ENCODE measurements at regions not wholly inside any gene's neighbourhood (a gene's known extent, or its start where the extent isn't known, plus 50 kb on each side); places are given as distances from the start of the nearest gene placed in this dataset.

- Mint-ChIP-seq H3K27ac (no peak overlapping the region), H3K4me1 (no peaks in the 10 kb centered on the region), H3K4me3 (no peak overlapping the region), H3K36me3 (peaks cover 0 to 3% (median 0%) of the 10 kb centered on the region in 5 donors), H3K27me3 (peaks cover 47 to 68% (median 51%) of the 10 kb centered on the region in 5 donors), H3K9me3 (peaks cover 0 to 23% (median 7%) of the 10 kb centered on the region in 11 donors)
- CTCF ChIA-PET: no interaction called here
- peaks cover 0 to 3% of the 10 kb centered on the region in 2 donors for H3K27me3 ChIP-seq (ENCODE audit: control insufficient read depth in 2 of 2, insufficient read depth in 2 of 2, low read length in 2 of 2)
- intact Hi-C loops (cut with micrococcal nuclease): no loop called here
- POLR2A ChIA-PET: no interaction called here
- DNase-seq (no peak), ATAC-seq (no peak)
- H3K4me1 ChIP-seq (ENCODE audit: control insufficient read depth in 2 of 2, insufficient read depth in 2 of 2, low read length in 2 of 2): no peaks in the 10 kb centered on the region
- H3K9me3 ChIP-seq (ENCODE audit: control insufficient read depth in 2 of 3, low read length in 3 of 3): no peaks in the 10 kb centered on the region
- no peak overlapping the region for H3K4me3 ChIP-seq (ENCODE audit: low read length)
- no peak overlapping the region for H3K27ac ChIP-seq (ENCODE audit: low read depth, low read length)
- no peaks in the 10 kb centered on the region for H3K36me3 ChIP-seq (ENCODE audit: control insufficient read depth in 2 of 3, insufficient read depth in 3 of 3, low read length in 3 of 3)
Observed at GRCh38 chr6:40973304-40973703, 65.7 kb downstream of the UNC5CL start.

GRCh38 chr6:40972814-40973213 lies 66.2 kb downstream of the UNC5CL start:
- H3K27ac ChIP-seq (ENCODE audit: low read depth, low read length): no peak overlapping the region
- Mint-ChIP-seq H3K4me1 (no peaks in the 10 kb centered on the region), H3K27ac (no peak overlapping the region), H3K4me3 (no peak overlapping the region), H3K27me3 (peaks cover 43 to 64% (median 50%) of the 10 kb centered on the region in 5 donors), H3K9me3 (peaks cover 0 to 23% (median 7%) of the 10 kb centered on the region in 11 donors), H3K36me3 (peaks cover 0 to 3% (median 0%) of the 10 kb centered on the region in 5 donors)
- no peaks in the 10 kb centered on the region for H3K36me3 ChIP-seq (ENCODE audit: control insufficient read depth in 2 of 3, insufficient read depth in 3 of 3, low read length in 3 of 3)
- DNase-seq (no peak), ATAC-seq (no peak)
- no peak overlapping the region for H3K4me3 ChIP-seq (ENCODE audit: low read length)
- no peaks in the 10 kb centered on the region for H3K9me3 ChIP-seq (ENCODE audit: control insufficient read depth in 2 of 3, low read length in 3 of 3)
- ChIA-PET POLR2A (no interaction called here), CTCF (interaction anchor here (0.7 kb wide), 1 partner anchor 16 kb away, joined by 3 read pairs; no protein-coding TSS in a partner anchor)
- H3K27me3 ChIP-seq (ENCODE audit: control insufficient read depth in 2 of 2, insufficient read depth in 2 of 2, low read length in 2 of 2): peaks cover 0 to 3% of the 10 kb centered on the region in 2 donors
- intact Hi-C loops (cut with micrococcal nuclease): no loop called here
- H3K4me1 ChIP-seq (ENCODE audit: control insufficient read depth in 2 of 2, insufficient read depth in 2 of 2, low read length in 2 of 2): no peaks in the 10 kb centered on the region

- Histone ChIP-seq H3K27me3 (ENCODE audit: control insufficient read depth in 2 of 2, insufficient read depth in 2 of 2, low read length in 2 of 2) (peaks cover 0 to 3% of the 10 kb centered on the region in 2 donors), H3K27ac (ENCODE audit: low read depth, low read length) (no peak overlapping the region), H3K4me1 (ENCODE audit: control insufficient read depth in 2 of 2, insufficient read depth in 2 of 2, low read length in 2 of 2) (no peaks in the 10 kb centered on the region), H3K4me3 (ENCODE audit: low read length) (no peak overlapping the region), H3K36me3 (ENCODE audit: control insufficient read depth in 2 of 3, insufficient read depth in 3 of 3, low read length in 3 of 3) (no peaks in the 10 kb centered on the region), H3K9me3 (ENCODE audit: control insufficient read depth in 2 of 3, low read length in 3 of 3) (no peaks in the 10 kb centered on the region)
- Mint-ChIP-seq H3K36me3 (peaks cover 0 to 3% (median 0%) of the 10 kb centered on the region in 5 donors), H3K4me3 (no peak overlapping the region), H3K9me3 (peaks cover 0 to 23% (median 7%) of the 10 kb centered on the region in 11 donors), H3K27me3 (peaks cover 36 to 58% (median 47%) of the 10 kb centered on the region in 5 donors), H3K4me1 (no peaks in the 10 kb centered on the region), H3K27ac (no peak overlapping the region)
- no peak for DNase-seq
- ChIA-PET POLR2A (no interaction called here), CTCF (interaction anchor here (0.7 kb wide), 1 partner anchor 15 kb away, joined by 3 read pairs; no protein-coding TSS in a partner anchor)
- no peak for ATAC-seq
- intact Hi-C loops (cut with micrococcal nuclease): no loop called here
Observed at GRCh38 chr6:40972190-40972589, 66.8 kb downstream of the UNC5CL start.

GRCh38 chr6:40968620-40969164 lies 70.3 kb downstream of the UNC5CL start:
- no peak for DNase-seq
- Mint-ChIP-seq H3K4me3 (no peak overlapping the region), H3K4me1 (no peaks in the 10 kb centered on the region), H3K36me3 (peaks cover 0 to 3% (median 0%) of the 10 kb centered on the region in 5 donors), H3K27me3 (peaks cover 6 to 25% (median 17%) of the 10 kb centered on the region in 5 donors), H3K27ac (no peak overlapping the region), H3K9me3 (peaks cover 0 to 16% (median 4%) of the 10 kb centered on the region in 11 donors)
- no peak for ATAC-seq
- ChIA-PET CTCF (no interaction called here), POLR2A (no interaction called here)
- no peak overlapping the region for H3K4me3 ChIP-seq (ENCODE audit: low read length)
- no peaks in the 10 kb centered on the region for H3K36me3 ChIP-seq (ENCODE audit: control insufficient read depth in 2 of 3, insufficient read depth in 3 of 3, low read length in 3 of 3)
- H3K27me3 ChIP-seq (ENCODE audit: control insufficient read depth in 2 of 2, insufficient read depth in 2 of 2, low read length in 2 of 2): peaks cover 0 to 3% of the 10 kb centered on the region in 2 donors
- no peak overlapping the region for H3K27ac ChIP-seq (ENCODE audit: low read depth, low read length)
- H3K4me1 ChIP-seq (ENCODE audit: control insufficient read depth in 2 of 2, insufficient read depth in 2 of 2, low read length in 2 of 2): no peaks in the 10 kb centered on the region
- H3K9me3 ChIP-seq (ENCODE audit: control insufficient read depth in 2 of 3, low read length in 3 of 3): no peaks in the 10 kb centered on the region
- intact Hi-C loops (cut with micrococcal nuclease): no loop called here

GRCh38 chr6:40966860-40967259 lies 72.2 kb downstream of the UNC5CL start:
- Histone ChIP-seq H3K9me3 (ENCODE audit: control insufficient read depth in 2 of 3, low read length in 3 of 3) (no peaks in the 10 kb centered on the region), H3K36me3 (ENCODE audit: control insufficient read depth in 2 of 3, insufficient read depth in 3 of 3, low read length in 3 of 3) (no peaks in the 10 kb centered on the region), H3K27me3 (ENCODE audit: control insufficient read depth in 2 of 2, insufficient read depth in 2 of 2, low read length in 2 of 2) (peaks cover 0 to 3% of the 10 kb centered on the region in 2 donors), H3K4me3 (ENCODE audit: low read length) (no peak overlapping the region), H3K27ac (ENCODE audit: low read depth, low read length) (no peak overlapping the region), H3K4me1 (ENCODE audit: control insufficient read depth in 2 of 2, insufficient read depth in 2 of 2, low read length in 2 of 2) (no peaks in the 10 kb centered on the region)
- Mint-ChIP-seq H3K36me3 (no peaks in the 10 kb centered on the region), H3K27ac (no peak overlapping the region), H3K4me1 (peaks cover 0 to 14% (median 0%) of the 10 kb centered on the region in 7 donors), H3K9me3 (no peaks in the 10 kb centered on the region), H3K4me3 (no peak overlapping the region), H3K27me3 (peaks cover 0 to 11% (median 11%) of the 10 kb centered on the region in 5 donors)
- CTCF ChIA-PET: interaction anchor here (1.1 kb wide), 1 partner anchor 61 kb away, joined by 3 read pairs; no protein-coding TSS in a partner anchor
- no peak for ATAC-seq
- DNase-seq: no peak
- POLR2A ChIA-PET: no interaction called here
- intact Hi-C loops (cut with micrococcal nuclease): no loop called here

GRCh38 chr6:40965046-40965445 lies 74.0 kb downstream of the UNC5CL start:
- Mint-ChIP-seq H3K27ac (no peak overlapping the region), H3K9me3 (no peaks in the 10 kb centered on the region), H3K4me1 (peaks cover 0 to 22% (median 0%) of the 10 kb centered on the region in 7 donors), H3K27me3 (peaks cover 0 to 10% (median 7%) of the 10 kb centered on the region in 5 donors), H3K36me3 (no peaks in the 10 kb centered on the region), H3K4me3 (no peak overlapping the region)
- intact Hi-C loops (cut with micrococcal nuclease): no loop called here
- Histone ChIP-seq H3K4me3 (ENCODE audit: low read length) (no peak overlapping the region), H3K27me3 (ENCODE audit: control insufficient read depth in 2 of 2, insufficient read depth in 2 of 2, low read length in 2 of 2) (no peaks in the 10 kb centered on the region), H3K9me3 (ENCODE audit: control insufficient read depth in 2 of 3, low read length in 3 of 3) (no peaks in the 10 kb centered on the region), H3K27ac (ENCODE audit: low read depth, low read length) (no peak overlapping the region), H3K4me1 (ENCODE audit: control insufficient read depth in 2 of 2, insufficient read depth in 2 of 2, low read length in 2 of 2) (no peaks in the 10 kb centered on the region), H3K36me3 (ENCODE audit: control insufficient read depth in 2 of 3, insufficient read depth in 3 of 3, low read length in 3 of 3) (no peaks in the 10 kb centered on the region)
- no peak for ATAC-seq
- DNase-seq: no peak
- CTCF ChIA-PET: no interaction called here
- POLR2A ChIA-PET: no interaction called here

- CTCF ChIA-PET: no interaction called here
- Histone ChIP-seq H3K36me3 (ENCODE audit: control insufficient read depth in 2 of 3, insufficient read depth in 3 of 3, low read length in 3 of 3) (no peaks in the 10 kb centered on the region), H3K9me3 (ENCODE audit: control insufficient read depth in 2 of 3, low read length in 3 of 3) (no peaks in the 10 kb centered on the region), H3K4me3 (ENCODE audit: low read length) (no peak overlapping the region), H3K27ac (ENCODE audit: low read depth, low read length) (no peak overlapping the region), H3K27me3 (ENCODE audit: control insufficient read depth in 2 of 2, insufficient read depth in 2 of 2, low read length in 2 of 2) (no peaks in the 10 kb centered on the region), H3K4me1 (ENCODE audit: control insufficient read depth in 2 of 2, insufficient read depth in 2 of 2, low read length in 2 of 2) (no peaks in the 10 kb centered on the region)
- Mint-ChIP-seq H3K4me1 (peaks cover 0 to 22% (median 0%) of the 10 kb centered on the region in 7 donors), H3K9me3 (no peaks in the 10 kb centered on the region), H3K4me3 (no peak overlapping the region), H3K36me3 (no peaks in the 10 kb centered on the region), H3K27me3 (peaks cover 0 to 5% (median 0%) of the 10 kb centered on the region in 5 donors), H3K27ac (no peak overlapping the region)
- intact Hi-C loops (cut with micrococcal nuclease): no loop called here
- POLR2A ChIA-PET: no interaction called here
- ATAC-seq (no peak), DNase-seq (no peak)
Observed at GRCh38 chr6:40963019-40963418, 76.0 kb downstream of the UNC5CL start.

Measured in naive thymus-derived CD4-positive, alpha-beta T cell (primary cell).